Fibroblast of mammary gland (primary cell): ENCODE measurements at regions not wholly inside any gene's neighbourhood (a gene's known extent, or its start where the extent isn't known, plus 50 kb on each side); places are given as distances from the start of the nearest gene placed in this dataset.

ENCODE experiments used
- DNase-seq: peaks from one replicate; pipeline ENCODE4 v3.0.0-alpha.2; 2010; ENCODE audit warnings: low read depth
- H3K4me3 ChIP-seq: 2 replicates; pipeline ENCODE4 v1.5.1; 2011; ENCODE audit warnings: low read depth, mild to moderate bottlenecking, low read length, moderate library complexity; ENCODE audit not compliant: control insufficient read depth
- TF ChIP-seq, protein P1 (sequence below): conservative IDR thresholded peaks from 2 replicates; pipeline ENCODE4 v1.5.1; 2011; ENCODE audit warnings: low read depth, low read length, inconsistent platforms; ENCODE audit not compliant: control insufficient read depth, insufficient read depth

DNA sequence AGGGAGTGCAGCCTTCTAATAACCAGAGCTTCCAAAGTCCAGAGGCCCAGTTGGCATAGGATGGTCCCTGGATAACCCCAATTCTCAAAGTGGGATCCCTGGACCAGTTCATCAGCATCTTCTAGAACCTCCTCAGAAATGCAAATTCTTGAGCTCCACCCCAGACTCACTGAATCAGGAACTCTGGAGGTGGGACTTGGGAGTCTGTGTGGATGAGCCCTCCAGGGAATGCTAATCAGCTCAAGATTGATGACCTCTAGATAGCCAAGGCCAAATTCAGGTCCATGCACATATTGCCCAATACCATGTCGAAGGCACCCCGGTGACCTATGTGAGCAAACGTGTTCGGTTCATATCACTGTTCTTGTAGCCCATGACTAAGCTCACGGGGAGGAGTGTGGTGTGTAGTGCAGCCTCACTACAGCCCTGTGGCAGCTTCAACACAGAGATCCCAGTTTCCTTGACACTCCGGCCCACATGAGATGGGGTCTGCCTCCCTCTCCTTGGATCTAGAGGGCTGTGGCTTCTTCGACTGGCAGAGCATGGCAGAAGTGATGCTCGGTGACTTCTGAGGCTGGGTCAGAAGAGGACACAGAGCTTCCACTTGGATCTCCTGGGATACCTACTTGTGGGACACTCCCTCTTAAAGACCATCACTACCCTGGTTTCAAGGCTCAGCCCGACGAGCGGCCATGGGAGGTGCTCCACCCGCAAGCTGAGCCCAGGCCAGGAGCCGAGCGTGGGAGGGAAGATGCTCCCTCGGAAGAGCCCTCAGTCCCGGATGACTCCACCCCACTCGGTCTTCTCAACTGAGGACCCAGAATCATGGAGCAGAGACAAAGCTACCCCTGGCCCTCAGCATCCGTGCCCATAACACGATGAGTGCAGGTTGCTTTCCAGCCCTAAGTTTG lies 151.1 kb upstream of the CST7 start:
- H3K4me3 ChIP-seq: no peak overlapping the region
- no peak for DNase-seq
- TF ChIP-seq, protein P1, sequence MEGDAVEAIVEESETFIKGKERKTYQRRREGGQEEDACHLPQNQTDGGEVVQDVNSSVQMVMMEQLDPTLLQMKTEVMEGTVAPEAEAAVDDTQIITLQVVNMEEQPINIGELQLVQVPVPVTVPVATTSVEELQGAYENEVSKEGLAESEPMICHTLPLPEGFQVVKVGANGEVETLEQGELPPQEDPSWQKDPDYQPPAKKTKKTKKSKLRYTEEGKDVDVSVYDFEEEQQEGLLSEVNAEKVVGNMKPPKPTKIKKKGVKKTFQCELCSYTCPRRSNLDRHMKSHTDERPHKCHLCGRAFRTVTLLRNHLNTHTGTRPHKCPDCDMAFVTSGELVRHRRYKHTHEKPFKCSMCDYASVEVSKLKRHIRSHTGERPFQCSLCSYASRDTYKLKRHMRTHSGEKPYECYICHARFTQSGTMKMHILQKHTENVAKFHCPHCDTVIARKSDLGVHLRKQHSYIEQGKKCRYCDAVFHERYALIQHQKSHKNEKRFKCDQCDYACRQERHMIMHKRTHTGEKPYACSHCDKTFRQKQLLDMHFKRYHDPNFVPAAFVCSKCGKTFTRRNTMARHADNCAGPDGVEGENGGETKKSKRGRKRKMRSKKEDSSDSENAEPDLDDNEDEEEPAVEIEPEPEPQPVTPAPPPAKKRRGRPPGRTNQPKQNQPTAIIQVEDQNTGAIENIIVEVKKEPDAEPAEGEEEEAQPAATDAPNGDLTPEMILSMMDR: no peak

DNA sequence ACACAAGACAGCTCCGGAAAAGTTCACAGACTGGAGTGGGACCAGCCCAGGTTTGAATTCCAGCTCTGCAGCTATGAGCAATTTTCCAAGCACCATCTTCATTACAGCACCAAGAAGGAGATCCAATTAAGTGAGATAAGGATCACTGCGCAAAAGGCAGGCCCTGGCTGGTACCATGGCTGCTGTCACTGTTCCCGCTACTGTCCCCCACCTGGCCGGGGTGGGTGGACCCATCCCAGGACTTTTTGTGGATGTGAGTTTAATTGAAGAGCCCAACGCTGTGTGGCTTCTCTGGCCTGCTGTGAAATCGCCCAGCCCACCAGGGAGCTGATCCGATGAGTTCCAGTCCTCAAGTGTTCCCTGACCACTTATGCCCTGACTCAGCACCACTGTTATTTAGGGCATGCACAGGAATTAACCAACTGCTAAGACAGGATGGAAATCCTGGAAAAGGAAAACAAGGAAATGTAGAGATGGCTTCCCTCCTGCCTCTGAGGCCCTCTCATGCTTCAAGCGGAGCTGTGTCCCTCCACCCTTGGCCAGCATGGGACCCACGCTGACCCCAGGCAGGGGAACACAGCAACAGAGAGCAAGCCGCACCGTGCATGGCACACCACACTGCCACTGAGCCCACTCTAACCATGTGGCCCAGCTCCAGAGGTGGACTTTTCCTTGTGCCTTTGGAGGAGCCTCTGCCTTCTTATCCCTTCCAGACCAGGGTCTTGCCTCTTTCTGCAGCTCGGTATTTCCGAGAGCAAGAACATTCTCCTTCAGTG lies 150.0 kb upstream of the CST7 start:
- no peak overlapping the region for H3K4me3 ChIP-seq
- DNase-seq: no peak
- TF ChIP-seq, protein P1: no peak

DNA sequence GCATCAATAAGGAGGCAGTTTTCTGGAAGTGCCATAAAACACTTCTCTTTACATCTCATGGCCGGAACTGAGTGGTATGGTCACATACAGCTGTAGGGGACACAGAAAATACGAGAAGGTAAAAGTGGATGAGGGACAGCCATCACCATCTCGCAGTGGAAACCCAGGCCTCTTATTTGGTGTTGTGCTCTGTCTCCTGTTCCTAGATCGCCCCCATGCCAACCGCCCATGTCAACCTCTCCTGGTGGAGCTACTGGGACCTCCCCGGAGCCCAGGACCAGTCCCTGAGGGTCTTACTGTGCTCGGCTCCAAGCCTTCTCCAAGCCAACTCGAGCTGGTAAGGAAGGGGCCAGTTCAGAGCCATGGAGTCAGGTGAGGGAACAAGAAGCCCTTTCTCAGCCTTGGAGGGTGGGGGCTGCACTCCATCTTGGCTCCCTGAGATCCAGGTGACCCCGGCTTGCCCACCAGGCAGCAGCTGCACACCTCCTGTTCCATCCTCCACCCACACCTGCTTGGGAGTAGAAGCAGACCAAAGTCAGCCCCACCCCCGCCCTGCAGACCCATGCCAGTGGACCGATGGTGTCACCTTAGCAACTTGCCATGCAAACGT lies 149.0 kb upstream of the CST7 start:
- TF ChIP-seq, protein P1: no peak
- DNase-seq: no peak
- no peak overlapping the region for H3K4me3 ChIP-seq

DNA sequence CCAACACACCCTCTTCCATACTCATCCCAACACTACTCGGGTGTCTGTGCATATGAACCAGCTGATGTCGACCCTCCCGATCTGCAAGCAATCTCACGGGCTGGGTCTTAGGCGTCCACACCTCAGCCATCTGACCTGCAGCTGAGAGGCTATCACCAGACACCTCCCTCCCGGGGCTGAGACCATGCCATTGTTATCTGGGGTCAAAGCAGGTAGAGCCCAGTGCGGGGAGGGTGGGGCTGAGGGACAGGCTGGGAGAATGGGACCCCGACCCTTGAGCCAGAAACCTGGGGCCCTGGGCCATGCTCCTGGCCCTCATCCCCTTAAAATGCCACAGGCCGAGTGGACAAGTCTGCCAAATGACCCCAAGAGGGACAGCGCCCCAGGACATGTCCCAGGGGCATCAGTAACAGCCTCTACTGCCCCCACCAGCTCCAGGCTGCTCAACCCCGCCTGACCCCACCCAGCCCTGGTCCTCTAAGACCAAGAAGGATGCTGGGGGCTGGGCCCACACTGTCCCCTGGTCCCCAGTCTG lies 146.7 kb upstream of the CST7 start:
- no peak overlapping the region for H3K4me3 ChIP-seq
- DNase-seq: no peak
- TF ChIP-seq, protein P1: no peak

DNA sequence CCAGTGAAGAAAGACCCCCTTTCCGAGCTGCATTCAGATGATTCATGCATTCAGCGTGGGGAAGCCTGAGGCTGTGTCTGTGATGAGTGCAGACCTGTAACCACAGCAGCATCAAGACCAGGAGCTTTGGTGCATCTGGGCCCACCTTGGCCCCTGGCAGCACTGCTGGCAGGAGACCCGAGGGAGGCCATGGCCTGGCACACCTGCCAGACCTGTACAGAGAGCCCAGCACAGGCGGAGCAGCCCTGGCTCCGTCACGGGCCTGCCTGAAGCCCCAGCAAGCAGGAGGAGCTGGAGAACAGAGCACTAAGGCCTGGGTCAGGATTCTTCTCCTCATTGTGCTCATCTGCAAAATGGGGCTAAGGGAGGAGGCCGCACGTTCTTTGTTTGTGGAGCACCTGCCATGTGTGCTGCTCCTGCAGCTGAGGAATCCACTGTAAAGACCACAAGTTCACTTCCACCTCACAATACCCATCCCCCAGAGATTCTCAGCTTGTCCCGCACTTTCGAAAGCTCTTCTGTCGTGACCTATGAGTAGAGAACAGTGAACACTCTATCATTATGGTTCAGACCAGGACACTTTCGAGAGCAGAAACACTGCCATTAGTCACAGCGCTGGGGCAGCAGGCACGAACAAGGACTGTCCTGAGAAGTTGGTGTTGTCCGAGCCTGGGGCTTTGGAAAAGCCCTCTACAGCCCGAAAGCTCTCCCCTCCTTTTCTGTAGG lies 144.4 kb upstream of the CST7 start:
- TF ChIP-seq, protein P1: no peak
- DNase-seq: no peak
- H3K4me3 ChIP-seq: no peak overlapping the region
